WI38 (cell line): ENCODE measurements at regions not wholly inside any gene's neighbourhood (a gene's known extent, or its start where the extent isn't known, plus 50 kb on each side); places are given as distances from the start of the nearest gene placed in this dataset.
"Not testable (repeated sequence)": the region's sequence is repeated elsewhere in the genome, so short reads cannot be mapped to it uniquely, and the experiment has no call there.

ENCODE experiments used
- H3K4me3 ChIP-seq: 2 replicates; pipeline ENCODE4 v1.5.1; 2011; ENCODE audit warnings: low read depth, mild to moderate bottlenecking, control low read depth, low read length
- TF ChIP-seq, protein P1 (sequence below): IDR thresholded peaks from 2 replicates; pipeline ENCODE4 v1.5.1; 2012; ENCODE audit warnings: low read depth, mild to moderate bottlenecking, control low read depth, low read length

DNA sequence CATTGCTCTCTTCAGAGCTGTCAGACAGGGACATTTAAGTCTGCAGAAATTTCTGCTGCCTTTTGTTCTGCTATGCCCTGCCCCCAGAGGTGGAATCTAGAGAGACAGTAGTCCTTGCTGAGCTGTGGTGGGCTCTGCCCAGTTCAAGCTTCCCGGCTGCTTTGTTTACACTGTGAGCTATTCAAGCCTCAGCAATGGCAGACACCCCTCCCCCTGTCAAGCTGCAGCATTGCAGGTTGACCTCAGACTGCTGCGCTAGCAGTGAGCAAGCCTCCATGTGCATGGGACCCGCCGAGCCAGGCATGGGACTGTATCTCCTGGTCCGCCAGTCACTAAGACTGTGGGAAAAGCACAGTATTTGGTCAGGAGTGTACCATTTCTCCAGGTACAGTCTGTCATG is 53.6 kb upstream of the MAPK10 start:
- H3K4me3 ChIP-seq, result not testable (repeated sequence)

DNA sequence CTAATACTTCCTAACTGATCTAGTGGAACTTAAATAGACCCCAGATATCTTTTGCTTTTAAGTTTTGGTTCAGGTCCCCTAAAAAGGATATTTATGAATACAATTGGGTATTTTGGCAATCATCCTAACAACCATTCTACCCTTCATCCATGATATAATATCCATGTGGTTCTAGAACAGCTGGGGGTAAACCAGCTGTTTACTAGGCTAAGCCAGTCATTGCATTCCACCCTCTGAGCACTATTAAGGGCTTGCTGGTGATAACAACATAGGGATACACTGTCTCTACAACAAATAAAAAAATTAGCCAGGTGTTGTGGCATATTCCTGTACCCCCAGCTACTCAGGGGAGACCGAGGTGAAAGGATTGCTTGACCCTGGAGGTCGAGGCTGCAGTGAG is 54.8 kb upstream of the MAPK10 start:
- H3K4me3 ChIP-seq, result no peak overlapping the region
- TF ChIP-seq, protein P1, sequence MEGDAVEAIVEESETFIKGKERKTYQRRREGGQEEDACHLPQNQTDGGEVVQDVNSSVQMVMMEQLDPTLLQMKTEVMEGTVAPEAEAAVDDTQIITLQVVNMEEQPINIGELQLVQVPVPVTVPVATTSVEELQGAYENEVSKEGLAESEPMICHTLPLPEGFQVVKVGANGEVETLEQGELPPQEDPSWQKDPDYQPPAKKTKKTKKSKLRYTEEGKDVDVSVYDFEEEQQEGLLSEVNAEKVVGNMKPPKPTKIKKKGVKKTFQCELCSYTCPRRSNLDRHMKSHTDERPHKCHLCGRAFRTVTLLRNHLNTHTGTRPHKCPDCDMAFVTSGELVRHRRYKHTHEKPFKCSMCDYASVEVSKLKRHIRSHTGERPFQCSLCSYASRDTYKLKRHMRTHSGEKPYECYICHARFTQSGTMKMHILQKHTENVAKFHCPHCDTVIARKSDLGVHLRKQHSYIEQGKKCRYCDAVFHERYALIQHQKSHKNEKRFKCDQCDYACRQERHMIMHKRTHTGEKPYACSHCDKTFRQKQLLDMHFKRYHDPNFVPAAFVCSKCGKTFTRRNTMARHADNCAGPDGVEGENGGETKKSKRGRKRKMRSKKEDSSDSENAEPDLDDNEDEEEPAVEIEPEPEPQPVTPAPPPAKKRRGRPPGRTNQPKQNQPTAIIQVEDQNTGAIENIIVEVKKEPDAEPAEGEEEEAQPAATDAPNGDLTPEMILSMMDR, result no peak

DNA sequence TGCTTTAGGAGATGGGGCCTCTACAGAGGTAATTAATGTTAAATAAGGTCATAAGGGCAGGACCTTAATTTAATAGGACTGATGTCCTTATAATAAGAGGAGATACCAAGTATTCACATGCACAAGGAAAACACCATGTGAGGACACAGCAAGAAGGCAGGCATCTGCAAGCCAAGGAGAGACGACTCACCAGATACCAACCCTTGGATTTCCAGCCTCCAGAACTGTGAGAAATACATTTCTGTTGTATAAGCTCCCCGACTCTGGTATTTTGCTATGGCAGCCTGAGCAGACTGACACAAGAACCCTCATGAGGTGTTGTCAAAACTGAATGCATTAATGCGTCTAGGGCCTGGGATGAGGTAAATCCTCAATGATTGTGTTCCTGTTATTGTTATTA is 56.2 kb upstream of the MAPK10 start:
- TF ChIP-seq, protein P1, result no peak
- H3K4me3 ChIP-seq, result no peak overlapping the region

DNA sequence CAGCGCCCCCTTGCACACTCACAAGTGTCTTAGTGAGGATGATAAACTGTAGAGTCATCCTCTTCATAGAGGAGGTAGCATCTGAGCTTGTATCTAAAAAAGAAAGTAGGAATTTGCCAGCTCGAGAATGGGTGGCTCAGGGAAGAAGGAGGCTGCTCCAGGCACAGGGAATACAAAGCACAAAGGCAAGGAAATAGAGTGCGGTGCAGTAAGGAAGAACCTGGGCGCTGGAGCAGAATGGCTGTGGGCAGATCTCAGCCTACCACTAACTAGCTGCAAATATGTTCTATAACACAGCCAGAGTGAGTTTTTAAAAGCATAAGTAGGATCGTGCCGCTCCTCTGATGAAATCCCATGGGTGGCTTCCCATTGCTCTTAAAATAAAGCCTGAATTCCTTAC is 61.6 kb upstream of the MAPK10 start:
- TF ChIP-seq, protein P1, result no peak
- H3K4me3 ChIP-seq, result no peak overlapping the region

DNA sequence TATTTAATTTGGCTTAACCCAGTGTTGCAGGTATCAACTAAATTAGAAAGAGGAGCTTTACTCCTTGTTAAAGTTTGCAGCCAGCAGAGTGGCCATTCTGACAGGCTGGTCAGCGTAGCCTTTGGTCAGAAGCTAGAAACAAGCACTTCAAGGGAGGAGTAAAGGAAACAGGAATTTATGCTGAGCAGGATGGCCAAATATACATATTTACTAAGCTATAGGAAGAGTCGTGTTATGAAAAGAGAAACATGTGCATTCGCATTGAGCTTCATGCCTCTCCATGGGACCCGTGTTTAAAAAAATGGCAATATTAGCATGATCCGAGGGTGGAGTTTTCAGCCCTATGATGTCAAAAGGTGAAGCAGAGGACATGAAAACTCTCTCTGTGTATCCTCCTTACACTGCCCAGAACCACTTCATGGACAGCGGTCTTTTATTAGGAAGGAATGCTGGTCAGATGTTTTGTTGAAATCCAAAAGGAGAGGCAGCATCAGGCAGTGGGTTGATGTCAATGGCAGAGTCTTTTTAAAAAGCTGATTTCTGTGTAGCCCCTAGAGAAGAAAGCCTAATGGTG is 71.8 kb upstream of the MAPK10 start:
- H3K4me3 ChIP-seq, result no peak overlapping the region
- TF ChIP-seq, protein P1, result no peak

DNA sequence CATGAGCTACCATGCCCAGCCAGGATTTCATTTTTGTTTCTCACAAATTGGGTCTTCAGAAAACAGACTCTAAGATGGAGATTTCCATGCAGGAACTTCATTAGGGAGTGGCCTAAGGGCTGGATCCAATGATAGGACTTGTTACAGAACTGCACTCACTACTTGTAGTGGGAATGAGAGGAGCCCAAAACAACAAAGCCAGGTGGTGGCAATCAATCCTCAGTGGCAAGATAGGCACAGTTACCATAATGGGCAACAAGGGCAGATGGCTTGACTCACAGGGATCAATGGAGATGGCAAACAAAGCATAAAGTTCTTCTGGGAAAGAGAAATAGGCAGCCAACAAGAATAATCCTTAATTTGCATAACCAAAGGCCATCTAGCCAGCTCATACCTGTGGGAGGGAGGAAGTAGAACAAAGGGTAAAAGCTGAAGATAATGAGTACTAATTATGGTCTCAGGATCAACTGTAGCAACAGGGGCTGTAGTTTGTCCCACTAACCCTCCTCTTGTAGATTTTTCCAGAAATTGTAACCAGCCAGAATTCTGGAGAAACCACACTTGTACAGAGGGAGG is 72.8 kb upstream of the MAPK10 start:
- H3K4me3 ChIP-seq, result no peak overlapping the region
- TF ChIP-seq, protein P1, result no peak

DNA sequence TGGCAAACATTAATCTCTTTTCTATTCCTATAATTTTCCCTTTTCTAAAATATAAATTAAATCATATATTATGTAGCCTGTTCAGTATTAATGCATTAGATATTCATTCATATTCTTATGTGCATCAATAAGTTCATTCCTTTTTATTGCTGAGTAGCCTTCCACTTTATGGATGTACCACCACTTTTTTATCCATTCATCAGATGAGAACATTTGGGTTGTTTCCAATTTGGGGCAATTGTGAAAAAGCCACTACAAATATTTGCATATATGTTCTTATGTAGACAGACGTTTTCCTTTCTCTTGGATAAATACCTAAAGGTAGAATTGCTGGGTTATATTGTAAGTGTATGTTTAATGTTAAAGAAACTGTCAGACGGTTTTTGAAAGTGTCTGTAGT is 79.4 kb upstream of the MAPK10 start:
- TF ChIP-seq, protein P1, result no peak

More for the DNA sequence above, 79.4 kb upstream of the MAPK10 start:
- no peak overlapping the region for H3K4me3 ChIP-seq
